HG03097 (cell line): ENCODE measurements at regions not wholly inside any gene's neighbourhood (a gene's known extent, or its start where the extent isn't known, plus 50 kb on each side); places are given as distances from the start of the nearest gene placed in this dataset.
"Not testable (repeated sequence)": the region's sequence is repeated elsewhere in the genome, so short reads cannot be mapped to it uniquely, and the experiment has no call there.

Experiments
- ATAC-seq: cut with Tn5 transposase; IDR thresholded peaks from one replicate; pipeline ENCODE4 v1.9.1; 2021; ENCODE audit not compliant: unreplicated experiment, low FRiP score

DNA sequence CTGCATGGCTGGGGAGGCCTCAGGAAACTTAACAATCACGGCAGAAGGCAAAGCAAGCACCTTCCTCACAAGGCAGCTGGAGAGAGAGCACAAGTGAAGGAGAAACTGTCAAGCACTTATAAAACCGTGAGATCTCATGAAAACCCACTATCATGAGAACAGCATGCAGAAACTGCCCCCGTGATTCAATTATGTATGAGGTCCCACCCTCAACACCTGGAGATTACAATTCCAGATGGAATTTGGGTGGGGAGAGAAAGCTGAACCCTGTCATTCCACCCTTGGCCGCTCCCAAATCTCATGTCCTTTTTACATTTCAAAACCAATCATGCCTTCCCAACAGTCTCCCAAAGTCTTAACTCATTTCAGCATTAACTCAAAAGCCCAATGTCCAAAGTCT is 107.2 kb upstream of the ECI2 start:
- no peak for ATAC-seq

DNA sequence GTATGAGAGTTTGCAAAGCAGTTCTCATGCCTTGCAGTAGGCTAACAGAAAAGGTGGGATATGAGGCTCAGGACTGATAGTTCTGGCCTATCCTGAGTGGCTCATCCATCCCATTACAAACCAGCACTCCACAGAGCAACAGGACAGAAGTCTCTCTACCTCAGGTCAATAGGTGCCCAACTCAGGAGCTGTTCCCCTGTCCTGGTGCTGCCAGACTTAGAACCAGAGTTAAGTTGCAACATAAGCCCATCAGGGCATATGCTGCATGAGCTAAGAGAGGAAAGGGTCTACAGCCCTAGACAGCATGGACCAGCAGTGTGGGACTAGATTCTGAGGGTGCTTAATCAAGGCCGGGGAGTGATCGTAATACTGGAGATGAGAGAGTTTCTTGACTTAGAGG is 104.8 kb upstream of the ECI2 start:
- ATAC-seq = no peak

DNA sequence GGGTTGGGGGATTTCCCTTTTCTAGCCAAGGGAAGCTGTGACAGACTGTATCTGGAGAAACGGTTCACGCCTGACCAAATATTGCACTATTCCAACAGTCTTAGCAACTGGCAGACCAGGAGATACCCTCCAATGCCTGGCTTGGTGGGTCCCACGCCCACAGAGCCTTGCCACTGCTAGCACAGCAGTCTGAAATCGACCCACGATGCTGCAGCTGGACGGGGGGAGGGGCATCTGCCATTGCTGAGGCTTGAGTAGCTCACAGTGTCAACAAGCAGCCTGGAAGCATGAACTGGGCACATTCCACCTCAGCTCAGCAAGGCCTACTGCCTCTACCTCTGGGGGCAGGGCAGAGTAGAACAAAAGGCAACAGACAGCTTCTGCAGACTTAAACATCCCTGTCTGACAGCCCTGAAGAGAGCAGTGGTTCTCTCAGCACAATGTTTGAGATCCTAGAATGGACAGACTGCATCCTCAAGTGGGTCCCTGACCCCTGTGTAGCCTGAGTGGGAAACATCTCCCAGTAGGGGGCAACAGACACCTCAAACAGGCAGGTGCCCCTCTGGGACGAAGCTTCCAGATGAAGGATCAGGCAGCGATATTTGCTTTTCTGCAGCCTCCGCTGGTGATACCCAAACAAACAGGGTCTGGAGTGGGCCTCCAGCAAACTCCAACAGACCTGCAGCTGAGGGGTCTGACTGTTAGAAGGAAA is 89.9 kb upstream of the ECI2 start:
- ATAC-seq = no peak

DNA sequence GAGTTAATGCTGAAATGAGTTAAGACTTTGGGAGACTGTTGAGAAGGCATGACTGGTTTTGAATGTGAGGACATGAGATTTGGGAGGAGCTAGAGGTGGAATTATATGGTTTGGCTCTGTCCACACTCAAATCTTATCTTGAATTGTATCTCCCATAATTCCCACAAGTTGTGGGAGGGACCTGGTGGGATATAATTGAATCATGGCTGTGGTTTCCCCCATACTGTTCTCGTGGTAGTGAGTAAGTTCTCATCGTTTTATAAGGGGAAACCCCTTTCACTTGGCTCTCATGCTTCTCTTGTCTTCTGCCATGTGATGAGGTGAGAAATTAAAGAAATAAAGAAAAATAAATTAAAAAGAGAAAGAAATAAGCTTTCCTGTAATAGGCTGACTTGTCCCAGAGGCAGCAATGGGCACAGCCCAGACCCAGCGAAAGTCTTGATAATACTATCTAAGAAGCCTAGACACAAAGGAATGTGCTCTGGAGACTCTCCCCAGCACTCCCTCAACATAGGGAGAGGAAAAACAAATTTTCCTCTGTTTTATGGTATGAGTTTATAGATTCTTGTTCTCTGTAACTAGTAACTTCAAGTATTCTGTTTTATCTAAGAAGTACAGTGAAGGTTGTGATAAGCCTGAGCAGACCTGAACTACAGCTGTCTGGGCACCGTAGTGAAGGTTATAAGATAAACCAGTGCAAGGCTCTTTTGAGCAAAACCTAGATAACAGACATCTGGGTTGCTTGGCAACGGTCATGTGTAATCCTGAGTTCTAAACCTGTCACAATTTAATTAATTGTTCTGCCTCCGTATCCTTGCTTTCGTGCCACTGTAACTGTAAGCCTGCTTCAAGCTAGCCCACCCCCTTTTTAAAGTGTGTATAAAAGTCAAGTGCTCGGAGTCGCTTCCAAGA is 88.9 kb upstream of the ECI2 start:
- no peak for ATAC-seq

DNA sequence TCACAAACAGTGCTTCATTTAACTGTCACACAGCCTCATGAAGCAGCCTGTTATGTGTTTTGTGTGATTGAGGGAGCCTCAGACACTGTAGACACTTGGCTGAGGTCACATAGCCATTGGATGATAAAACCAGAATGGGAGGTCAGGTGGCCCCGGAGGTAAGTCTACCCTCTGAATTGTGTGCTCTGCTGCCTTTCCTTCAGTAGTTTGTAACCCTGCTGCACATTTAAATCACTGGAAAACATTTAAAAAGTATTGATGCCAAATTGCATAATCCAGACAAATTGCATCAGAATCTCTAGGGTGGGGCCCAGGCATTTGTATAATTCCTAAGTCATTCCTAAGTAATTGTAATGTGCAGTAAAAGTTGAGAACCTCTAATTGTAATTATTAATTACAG is 85.2 kb upstream of the ECI2 start:
- ATAC-seq = no peak

DNA sequence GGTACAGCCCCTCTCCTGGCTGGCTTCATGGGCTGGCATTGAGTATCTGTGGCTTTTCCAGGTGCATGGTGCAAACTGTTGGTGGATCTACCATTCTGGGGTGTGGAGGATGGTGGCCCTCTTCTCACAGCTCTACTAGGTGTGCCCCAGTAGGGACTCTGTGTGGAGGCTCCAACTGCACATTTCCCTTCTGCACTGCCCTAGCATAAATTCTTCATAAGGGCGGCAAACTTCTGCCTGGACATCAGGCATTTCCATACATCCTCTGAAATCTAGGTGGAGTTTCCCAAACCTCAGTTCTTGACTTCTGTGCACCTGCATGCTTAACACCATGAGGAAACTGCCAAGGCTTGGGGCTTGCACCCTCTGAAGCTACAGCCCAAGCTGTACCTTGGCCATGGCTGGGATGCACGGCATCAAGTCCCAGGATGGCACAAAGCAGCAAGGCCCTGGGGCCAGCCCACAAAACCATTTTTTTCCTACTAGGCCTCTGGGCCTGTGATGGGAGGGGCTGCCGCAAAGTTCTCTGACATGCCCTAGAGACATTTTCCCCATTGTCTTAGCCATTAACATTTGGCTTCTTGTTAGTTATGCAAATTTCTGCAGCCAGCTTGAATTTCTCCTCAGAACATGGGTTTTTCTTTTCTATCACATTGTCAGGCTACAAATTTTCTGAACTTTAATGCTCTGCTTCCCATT is 83.4 kb upstream of the ECI2 start:
- ATAC-seq = not testable (repeated sequence)

DNA sequence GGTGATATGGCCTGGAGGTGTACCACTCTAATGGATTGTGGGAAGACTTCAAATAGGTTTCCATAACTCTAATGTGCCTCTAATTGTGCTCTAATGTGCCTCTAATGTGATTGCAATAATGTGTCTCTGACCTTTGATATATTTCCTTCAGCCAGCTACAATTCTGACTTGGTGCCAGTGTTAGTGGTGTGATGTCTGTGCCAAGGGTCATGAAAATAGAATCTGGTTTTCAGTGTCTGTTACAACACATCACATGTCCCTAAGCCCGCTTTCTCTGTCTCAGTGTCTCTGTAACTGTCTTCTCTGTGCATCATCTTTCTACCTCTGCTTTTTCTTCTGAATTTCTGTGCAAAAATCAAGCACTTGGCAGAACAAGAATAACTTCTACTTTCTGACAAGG is 77.2 kb upstream of the ECI2 start:
- no peak for ATAC-seq

DNA sequence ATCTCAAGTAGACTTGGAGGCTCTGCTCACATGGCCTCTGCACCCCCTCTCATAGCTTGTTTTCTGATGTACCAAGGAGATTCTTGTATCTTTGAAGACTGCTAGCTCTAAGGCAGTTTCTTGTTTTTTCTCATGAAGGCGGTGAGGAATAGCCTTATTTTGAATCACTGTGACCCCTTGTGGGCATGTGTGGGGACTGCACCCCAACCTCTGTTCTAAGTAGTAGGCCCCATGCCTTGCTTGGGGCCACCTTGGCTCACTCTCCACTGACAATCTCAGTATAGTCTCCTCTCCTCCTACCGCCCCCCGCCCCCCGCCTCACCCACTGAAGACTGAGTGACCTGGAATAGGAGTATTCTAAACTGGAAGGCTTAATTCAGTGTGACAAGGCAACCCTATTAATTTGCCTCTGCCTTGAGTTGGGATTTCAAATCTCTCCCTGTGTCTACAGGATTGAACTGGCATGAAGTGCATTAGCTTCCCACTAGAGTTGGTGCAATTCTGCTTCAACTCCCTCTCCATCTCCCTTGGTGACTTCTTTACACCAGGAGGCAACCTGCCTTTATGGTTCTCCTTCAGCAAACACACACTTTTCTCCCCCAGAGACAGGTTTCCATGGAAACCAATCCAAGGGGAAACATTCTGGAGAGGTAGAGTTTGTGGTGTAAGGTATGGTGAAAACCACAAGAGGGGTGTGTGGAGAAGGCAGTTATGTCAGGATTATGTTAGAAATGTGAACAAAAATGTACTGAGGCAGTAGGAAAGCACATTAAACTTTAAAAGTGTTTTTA is 75.4 kb upstream of the ECI2 start:
- no peak for ATAC-seq

DNA sequence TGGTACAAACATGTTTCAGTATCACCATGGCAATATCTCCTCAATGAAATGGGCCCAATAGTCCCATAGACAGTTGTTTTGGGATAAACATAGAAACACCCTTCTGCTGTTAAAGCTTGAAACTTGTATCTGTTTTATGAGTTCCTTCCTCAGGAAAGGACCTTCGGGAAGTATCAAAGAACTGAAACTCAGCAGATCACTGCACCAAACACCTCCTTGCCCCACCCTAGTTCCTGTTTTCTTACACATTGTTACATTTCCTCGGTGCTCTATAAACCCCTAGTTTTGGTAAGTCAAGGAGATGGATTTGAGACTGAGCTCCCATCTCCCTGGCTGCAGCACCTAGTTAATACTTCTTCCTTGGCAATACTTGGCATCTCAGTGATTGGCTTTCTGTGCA is 73.8 kb upstream of the ECI2 start:
- no peak for ATAC-seq

DNA sequence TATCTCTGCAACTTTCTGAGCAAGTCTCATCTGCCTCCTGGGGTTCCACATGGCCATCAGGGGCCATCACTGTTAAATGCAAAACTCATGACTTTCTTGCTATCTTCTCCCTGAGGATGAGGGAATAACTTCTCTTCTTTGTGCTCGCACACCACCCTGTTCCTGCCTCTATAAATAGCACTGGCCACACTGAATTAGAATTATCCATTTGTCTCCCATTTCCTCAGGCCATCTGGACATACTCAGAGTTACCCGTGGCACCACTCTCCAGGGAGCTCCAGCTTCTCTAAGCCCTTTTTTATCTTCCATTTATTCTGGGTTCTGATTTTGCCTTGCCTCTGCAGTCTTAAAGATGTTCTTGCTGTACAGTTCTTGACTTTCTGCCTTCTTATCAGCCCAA is 72.8 kb upstream of the ECI2 start:
- ATAC-seq = no peak

DNA sequence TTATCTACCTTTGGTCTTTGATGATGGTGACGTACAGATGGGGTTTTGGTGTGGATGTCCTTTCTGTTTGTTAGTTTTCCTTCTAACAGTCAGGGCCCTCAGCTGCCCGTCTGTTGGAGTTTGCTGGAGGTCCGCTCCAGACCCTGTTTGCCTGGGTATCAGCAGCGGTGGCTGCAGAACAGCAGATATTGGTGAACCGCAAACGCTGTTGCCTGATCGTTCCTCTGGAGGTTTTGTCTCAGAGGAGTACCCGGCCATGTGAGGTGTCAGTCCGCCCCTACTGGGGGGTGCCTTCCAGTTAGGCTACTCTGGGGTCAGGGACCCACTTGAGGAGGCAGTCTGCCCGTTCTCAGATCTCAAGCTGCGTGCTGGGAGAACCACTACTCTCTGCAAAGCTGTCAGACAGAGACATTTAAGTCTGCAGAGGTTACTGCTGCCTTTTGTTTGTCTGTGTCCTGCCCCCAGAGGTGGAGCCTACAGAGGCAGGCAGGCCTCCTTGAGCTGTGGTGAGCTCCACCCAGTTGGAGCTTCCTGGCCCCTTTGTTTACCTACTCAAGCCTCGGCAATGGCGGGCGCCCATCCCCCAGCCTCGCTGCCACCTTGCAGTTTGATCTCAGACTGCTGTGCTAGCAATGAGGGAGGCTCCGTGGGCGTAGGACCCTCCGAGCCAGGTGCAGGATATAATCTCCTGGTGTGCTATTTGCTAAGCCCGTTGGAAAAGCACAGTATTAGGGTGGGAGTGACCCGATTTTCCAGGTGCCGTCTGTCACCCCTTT is 68.5 kb upstream of the ECI2 start:
- ATAC-seq = not testable (repeated sequence)

DNA sequence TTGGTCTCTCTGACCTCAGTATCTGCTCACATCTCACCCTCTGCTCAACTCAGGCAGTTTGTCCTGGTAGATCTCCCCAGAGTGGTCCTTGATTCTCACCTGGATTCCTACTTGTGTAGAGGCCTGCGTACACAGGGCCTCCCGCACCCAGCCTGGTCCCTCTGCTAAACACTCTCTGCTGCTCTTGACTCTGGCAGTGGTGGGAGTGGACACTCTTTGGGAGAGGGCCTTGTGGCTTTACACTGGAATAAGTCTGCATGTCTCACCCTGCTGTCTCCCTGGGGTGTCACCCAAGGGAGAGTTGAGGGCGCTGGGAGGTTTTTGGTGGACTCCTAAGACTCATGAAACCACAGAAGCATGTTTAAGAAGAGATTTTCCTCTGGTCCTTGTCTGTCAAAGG is 57.3 kb upstream of the ECI2 start:
- ATAC-seq = no peak

DNA sequence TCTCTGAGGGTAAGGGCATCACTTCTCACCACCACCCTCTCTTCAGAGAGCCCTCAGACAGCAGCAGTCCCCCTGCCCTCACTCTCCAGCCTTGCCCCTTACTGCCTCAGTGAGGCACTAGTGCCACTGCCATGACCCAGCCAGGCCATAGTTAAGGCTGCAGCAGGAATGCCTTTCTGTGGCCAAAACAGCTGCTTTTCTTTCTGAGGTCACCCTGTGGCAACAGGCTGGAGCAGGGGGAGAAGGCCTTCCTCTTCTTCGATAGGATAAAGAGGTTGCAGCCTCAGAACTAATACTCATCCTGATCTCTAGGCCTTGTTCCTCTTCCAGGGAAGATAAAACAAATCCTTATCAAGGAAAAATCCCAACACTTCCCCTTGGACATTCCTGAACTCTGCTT is 56.8 kb upstream of the ECI2 start:
- no peak for ATAC-seq

DNA sequence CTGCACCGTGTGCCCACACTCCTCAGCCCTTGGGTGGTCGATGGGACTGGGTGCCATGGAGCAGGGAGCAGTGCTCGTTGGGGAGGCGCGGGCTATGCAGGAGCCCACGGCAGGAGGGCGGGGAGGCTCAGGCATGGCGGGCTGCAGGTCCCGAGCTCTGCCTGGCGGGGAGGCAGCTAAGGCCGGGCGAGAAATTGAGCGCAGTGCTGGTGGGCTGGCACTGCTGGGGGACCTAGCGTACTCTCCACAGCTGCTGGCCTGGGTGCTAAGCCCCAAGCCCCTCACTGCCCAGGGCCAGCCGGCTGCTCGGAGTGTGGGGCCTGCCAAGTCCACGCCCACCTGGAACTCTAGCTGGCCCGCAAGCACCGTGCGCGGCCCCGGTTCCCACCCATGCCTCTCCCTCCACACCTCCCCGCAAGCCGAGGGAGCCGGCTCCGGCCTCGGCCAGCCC is 55.9 kb upstream of the ECI2 start:
- no peak for ATAC-seq

DNA sequence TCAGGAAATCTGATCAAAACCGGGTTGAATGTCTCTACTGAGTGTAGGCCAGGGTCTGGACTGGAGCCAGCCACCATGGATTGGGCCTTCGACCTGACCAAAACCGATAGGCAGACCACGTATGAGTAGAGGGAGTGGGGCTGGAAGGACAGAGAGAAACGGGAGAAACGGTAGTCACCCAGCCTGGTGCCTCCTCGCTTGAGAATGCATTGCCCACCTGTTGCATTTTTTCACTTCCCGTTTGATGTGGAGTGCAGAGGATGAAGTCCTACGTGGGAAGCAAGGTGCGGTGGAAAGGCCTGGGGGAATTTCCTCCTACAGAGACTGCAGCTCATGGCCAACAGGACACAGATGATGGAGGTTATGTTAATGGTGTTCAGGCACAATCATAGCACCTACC is 53.9 kb upstream of the ECI2 start:
- no peak for ATAC-seq

DNA sequence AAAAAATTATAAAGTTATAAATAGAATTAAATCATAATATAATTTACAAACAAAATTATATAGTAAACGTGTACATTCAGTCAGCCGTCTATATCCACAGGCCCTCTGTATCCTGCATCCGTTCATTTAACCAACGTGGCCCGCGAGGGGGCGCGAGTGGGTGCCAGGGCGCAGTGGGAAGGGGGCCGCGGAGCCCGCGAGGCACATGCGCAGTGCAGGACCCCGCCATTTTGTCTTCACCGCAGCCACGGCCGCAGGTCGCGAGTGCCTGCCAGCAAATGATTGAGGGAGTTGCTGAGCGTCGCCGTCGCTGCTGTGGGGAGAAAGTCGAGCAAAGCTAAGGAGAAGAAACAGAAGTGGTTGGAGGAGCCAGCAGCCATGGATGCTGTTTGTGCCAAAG is 53.4 kb upstream of the ECI2 start:
- no peak for ATAC-seq

DNA sequence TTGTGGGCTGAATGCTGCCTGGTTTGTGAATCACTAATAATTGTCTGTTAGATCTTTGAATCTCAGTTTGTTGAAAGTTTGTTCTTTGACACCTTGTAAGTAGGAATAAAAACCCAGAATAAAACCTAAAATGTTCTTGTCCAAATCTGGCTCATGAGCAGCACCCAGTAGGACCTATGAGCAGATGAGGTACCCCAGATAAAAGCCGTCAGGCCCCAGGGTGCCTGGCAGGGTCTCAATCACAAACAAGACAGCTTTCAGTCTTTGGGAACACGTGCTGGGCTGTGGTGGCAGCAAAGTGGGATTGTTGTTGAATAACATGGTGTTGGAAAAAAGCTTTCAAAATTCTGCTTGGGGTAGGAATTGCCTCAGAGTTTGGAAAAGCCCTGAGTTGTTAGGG is 52.1 kb upstream of the ECI2 start:
- ATAC-seq = no peak

DNA sequence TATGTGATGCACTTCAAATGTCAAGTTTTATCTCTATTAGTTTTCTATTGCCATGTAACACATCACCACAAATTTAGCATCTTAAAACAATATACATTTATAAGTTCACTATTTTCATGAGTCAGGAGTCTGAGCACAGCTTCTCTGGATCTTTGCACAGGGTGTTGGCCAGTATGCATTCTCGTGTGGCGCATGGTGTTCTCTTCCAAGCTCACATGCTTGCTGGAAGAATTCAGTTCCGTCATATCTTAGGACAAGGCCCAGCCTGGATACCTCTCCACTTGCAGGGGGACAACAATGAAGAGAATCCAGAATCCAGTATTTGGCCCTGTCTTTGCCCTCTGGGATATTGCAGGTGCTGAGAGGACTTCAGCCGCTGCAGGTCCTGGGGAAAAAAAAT is 51.0 kb upstream of the ECI2 start:
- ATAC-seq = no peak

DNA sequence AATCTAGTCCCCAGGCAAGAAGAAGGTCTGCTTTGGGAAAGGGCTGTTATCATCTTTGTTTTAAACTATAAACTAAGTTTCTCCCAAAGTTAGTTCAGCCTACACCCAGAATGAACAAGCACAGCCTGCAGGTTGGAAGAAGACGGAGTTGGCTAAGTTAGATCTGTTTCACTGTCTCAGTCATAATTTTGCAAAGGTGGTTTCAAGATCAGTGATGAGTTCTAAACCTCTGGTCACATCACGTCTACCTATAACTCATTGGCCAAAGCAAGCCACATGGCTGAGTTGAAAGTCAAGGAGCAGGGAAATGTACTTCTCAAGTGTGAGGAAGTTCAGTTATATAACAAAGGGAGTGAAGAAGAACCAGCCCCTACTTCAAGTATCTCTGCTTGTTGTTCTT is 50.5 kb upstream of the ECI2 start:
- no peak for ATAC-seq

DNA sequence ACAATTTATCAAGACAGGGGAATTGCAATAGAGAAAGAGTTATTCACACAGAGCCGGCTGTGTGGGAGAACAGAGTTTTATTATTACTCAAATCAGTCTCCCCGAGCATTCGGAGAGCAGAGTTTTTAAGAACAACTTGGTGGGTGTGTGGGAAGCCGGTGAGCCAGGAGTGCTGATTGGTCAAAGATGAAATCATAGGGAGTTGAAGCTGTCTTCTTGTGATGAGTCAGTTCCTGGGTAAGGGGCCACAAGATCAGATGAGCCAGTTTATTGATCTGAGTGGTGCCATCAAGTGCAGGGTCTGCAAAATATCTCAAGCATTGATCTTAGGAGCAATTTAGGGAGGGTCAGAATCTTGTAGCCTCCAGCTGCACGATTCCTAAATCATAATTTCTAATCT is 50.0 kb upstream of the ECI2 start:
- ATAC-seq = no peak
